Gastroesophageal sphincter (tissue), 4 donors: ENCODE measurements at regions not wholly inside any gene's neighbourhood (a gene's known extent, or its start where the extent isn't known, plus 50 kb on each side); places are given as distances from the start of the nearest gene placed in this dataset.

ENCODE experiments used
- ATAC-seq: fragments of 150-250 bp; one replicate; pipeline ENCODE4 v1.9.1; 2016; ENCODE audit warnings: mild to moderate bottlenecking, moderate library complexity
- H3K27ac ChIP-seq, 4 donors: fragments of 200-600 bp; sonication (generic) in 3 of 4; 1 replicate in 3 of 4; 2 replicates in 1 of 4; pipeline ENCODE4 v1.5.1; 2016 to 2019
- H3K27me3 ChIP-seq: fragments of 200-600 bp; sonication (generic); one replicate; pipeline ENCODE4 v1.5.1; 2019
- H3K36me3 ChIP-seq, 2 donors: fragments of 200-600 bp; sonication (generic); one replicate each; pipeline ENCODE4 v1.5.1; 2019; ENCODE audit warnings: control low read depth in 1 of 2
- H3K4me1 ChIP-seq, 3 donors: fragments of 200-600 bp; sonication (generic); 1 replicate in 2 of 3; 2 replicates in 1 of 3; pipeline ENCODE4 v1.5.1; 2016 to 2019; ENCODE audit warnings: control low read depth in 2 of 3
- H3K4me3 ChIP-seq, 2 donors: fragments of 200-600 bp; sonication (generic); one replicate each; pipeline ENCODE4 v1.5.1; 2019; ENCODE audit warnings: mild to moderate bottlenecking in 1 of 2, moderate library complexity in 1 of 2
- H3K9me3 ChIP-seq, 3 donors: fragments of 200-600 bp; sonication (generic); one replicate each; pipeline ENCODE4 v1.5.1; 2017 to 2019; ENCODE audit warnings: control low read depth in 2 of 3
- CTCF ChIP-seq, 4 experiments: fragments of 200-600 bp in 2 of 4; fragments of 450-650 bp in 2 of 4; sonication (generic) in 1 of 4; IDR thresholded peaks; one replicate each; pipeline ENCODE4 v1.5.1; 2017 to 2019; ENCODE audit warnings: antibody characterized with exemption in 4 of 4, mild to moderate bottlenecking in 2 of 4, moderate library complexity in 2 of 4
- EP300 ChIP-seq: sonication (generic); formaldehyde crosslinking; IDR thresholded peaks from one replicate; pipeline ENCODE4 v1.6.1; 2017; ENCODE audit warnings: antibody characterized with exemption, mild to moderate bottlenecking
- POLR2A ChIP-seq, 2 donors: fragments of 450-650 bp; IDR thresholded peaks; one replicate each; pipeline ENCODE4 v1.6.1; 2017; ENCODE audit warnings: antibody characterized with exemption in 2 of 2, mild to moderate bottlenecking in 2 of 2, moderate library complexity in 1 of 2
- POLR2AphosphoS5 ChIP-seq: sonication (generic); formaldehyde crosslinking; IDR thresholded peaks from one replicate; pipeline ENCODE4 v1.6.1; 2017; ENCODE audit warnings: antibody characterized with exemption
- WGBS, 2 donors: methylation state at CpG; one replicate each; pipeline ENCODE4 v1.1.5; 2018; ENCODE audit warnings: low coverage in 1 of 2; 5-methylcytosine and 5-hydroxymethylcytosine counted together

- no peak overlapping the region for H3K4me3 ChIP-seq
- no peak for ATAC-seq
- no peaks in the 10 kb centered on the region for H3K9me3 ChIP-seq
- H3K27me3 ChIP-seq: peaks cover 58% of the 10 kb centered on the region
- peaks cover 0 to 6% (median 0%) of the 10 kb centered on the region in 3 donors for H3K4me1 ChIP-seq
- WGBS, 2 donors: 70 to 89% methylated on average over 3 of the region's 3 CpGs
- TF ChIP-seq CTCF (IDR thresholded peaks at IDR 0.05) (no peak), POLR2AphosphoS5 (no peak), EP300 (no peak), POLR2A (IDR thresholded peaks at IDR 0.05) (no peak)
- no peaks in the 10 kb centered on the region for H3K36me3 ChIP-seq
- H3K27ac ChIP-seq: no peak overlapping the region
Observed at GRCh38 chr18:51664236-51664635, 466.8 kb upstream of the MEX3C start.

GRCh38 chr18:51666763-51667191, 469.3 kb upstream of the MEX3C start:
- no peak for ATAC-seq
- Histone ChIP-seq H3K9me3 (peaks cover 0 to 9% (median 0%) of the 10 kb centered on the region in 3 donors), H3K27ac (no peak overlapping the region), H3K4me1 (peaks cover 0 to 6% (median 0%) of the 10 kb centered on the region in 3 donors), H3K36me3 (no peaks in the 10 kb centered on the region), H3K4me3 (no peak overlapping the region), H3K27me3 (peaks cover 51% of the 10 kb centered on the region)
- 10 to 20% methylated on average over 2 of the region's 7 CpGs for WGBS, 2 donors
- TF ChIP-seq CTCF (IDR thresholded peaks at IDR 0.05) (no peak), EP300 (no peak), POLR2AphosphoS5 (no peak), POLR2A (IDR thresholded peaks at IDR 0.05) (no peak)

GRCh38 chr18:51668101-51668500, 470.6 kb upstream of the MEX3C start:
- peaks cover 0 to 10% (median 0%) of the 10 kb centered on the region in 3 donors for H3K9me3 ChIP-seq
- 3 to 9% methylated on average over 7 to 9 of the region's 10 CpGs for WGBS, 2 donors
- H3K4me3 ChIP-seq: no peak overlapping the region
- peaks cover 0 to 6% (median 0%) of the 10 kb centered on the region in 3 donors for H3K4me1 ChIP-seq
- peak; percentile 31 to 75 (median 46) for TF ChIP-seq CTCF (IDR thresholded peaks at IDR 0.05)
- TF ChIP-seq POLR2A (IDR thresholded peaks at IDR 0.05): no peak
- ATAC-seq: no peak
- peaks cover 51% of the 10 kb centered on the region for H3K27me3 ChIP-seq
- H3K36me3 ChIP-seq: no peaks in the 10 kb centered on the region
- H3K27ac ChIP-seq: no peak overlapping the region

GRCh38 chr18:51668607-51669006, 471.1 kb upstream of the MEX3C start:
- no peak for ATAC-seq
- TF ChIP-seq POLR2A (IDR thresholded peaks at IDR 0.05) (no peak), EP300 (no peak), CTCF (IDR thresholded peaks at IDR 0.05) (no peak), POLR2AphosphoS5 (no peak)
- no peaks in the 10 kb centered on the region for H3K36me3 ChIP-seq
- WGBS, 2 donors: 35% methylated on average over 2 of the region's 2 CpGs; no CpG with 5 or more reads in 1 of the 2 donors
- H3K4me1 ChIP-seq: peaks cover 0 to 6% (median 0%) of the 10 kb centered on the region in 3 donors
- no peak overlapping the region for H3K4me3 ChIP-seq
- H3K27ac ChIP-seq: no peak overlapping the region
- H3K9me3 ChIP-seq: peaks cover 0 to 10% (median 0%) of the 10 kb centered on the region in 3 donors
- H3K27me3 ChIP-seq: peaks cover 51% of the 10 kb centered on the region

- no peaks in the 10 kb centered on the region for H3K4me1 ChIP-seq
- ATAC-seq: no peak
- no peaks in the 10 kb centered on the region for H3K36me3 ChIP-seq
- no peaks in the 10 kb centered on the region for H3K27me3 ChIP-seq
- 44 to 54% methylated on average over 6 to 7 of the region's 7 CpGs for WGBS, 2 donors
- no peaks in the 10 kb centered on the region for H3K9me3 ChIP-seq
- no peak for TF ChIP-seq POLR2A (IDR thresholded peaks at IDR 0.05)
- no peak for TF ChIP-seq EP300
- TF ChIP-seq POLR2AphosphoS5: no peak
- TF ChIP-seq CTCF (IDR thresholded peaks at IDR 0.05): no peak
- no peak overlapping the region for H3K4me3 ChIP-seq
- no peak overlapping the region for H3K27ac ChIP-seq
Observed at GRCh38 chr18:51686590-51686989, 489.1 kb upstream of the MEX3C start.
